ENCODE measurements at regions not wholly inside any gene's neighbourhood (a gene's known extent, or its start where the extent isn't known, plus 50 kb on each side); places are given as distances from the start of the nearest gene placed in this dataset.

- no peaks in the 10 kb centered on the region for H3K4me1 Mint-ChIP-seq
- H3K36me3 Mint-ChIP-seq: peaks cover 68% of the 10 kb centered on the region
- H3K4me3 Mint-ChIP-seq: no peak overlapping the region
- H3K9me3 Mint-ChIP-seq: peaks cover 90% of the 10 kb centered on the region
- CTCF ChIA-PET: no interaction called here
- TF ChIP-seq KAT7 (CRISPR knock-in tag; IDR thresholded peaks at IDR 0.05; ENCODE audit: borderline replicate concordance) (no peak), E2F1 (CRISPR knock-in tag; IDR thresholded peaks at IDR 0.05) (no peak), SMAD3 (CRISPR knock-in tag; IDR thresholded peaks at IDR 0.05; ENCODE audit: borderline replicate concordance) (no peak), ATF2 (CRISPR knock-in tag; IDR thresholded peaks at IDR 0.05; ENCODE audit: borderline replicate concordance, low read depth) (no peak), AR (CRISPR knock-in tag; IDR thresholded peaks at IDR 0.05) (no peak), CREM (CRISPR knock-in tag; IDR thresholded peaks at IDR 0.05) (no peak), CTCF (IDR thresholded peaks at IDR 0.05) (no peak), TCF7 (CRISPR knock-in tag; IDR thresholded peaks at IDR 0.05; ENCODE audit: low read depth) (no peak), GRHL2 (CRISPR knock-in tag; IDR thresholded peaks at IDR 0.05; ENCODE audit: insufficient replicate concordance, severe bottlenecking) (no peak), ZBTB43 (CRISPR knock-in tag; IDR thresholded peaks at IDR 0.05) (no peak), GTF2I (CRISPR knock-in tag; conservative IDR thresholded peaks at IDR 0.05) (no peak), NFYB (CRISPR knock-in tag; conservative IDR thresholded peaks at IDR 0.05; ENCODE audit: low read depth) (no peak), ZNF532 (CRISPR knock-in tag; IDR thresholded peaks at IDR 0.05; ENCODE audit: borderline replicate concordance) (no peak), ZBTB21 (CRISPR knock-in tag; IDR thresholded peaks at IDR 0.05; ENCODE audit: borderline replicate concordance) (no peak), AFF4 (CRISPR knock-in tag; IDR thresholded peaks at IDR 0.05; ENCODE audit: borderline replicate concordance) (no peak), NFE2L1 (CRISPR knock-in tag; IDR thresholded peaks at IDR 0.05) (no peak)
- DNase-seq (ENCODE audit: low spot score): no peak
- no peak overlapping the region for H3K27ac Mint-ChIP-seq
- no peaks in the 10 kb centered on the region for H3K27me3 Mint-ChIP-seq (ENCODE audit: low read depth)
- ATAC-seq: no peak
- POLR2A ChIA-PET: no interaction called here
Observed at GRCh38 chr12:126889501-126889900, 1377.5 kb upstream of the TMEM132C start.
